GM12891 (cell line): ENCODE measurements at regions not wholly inside any gene's neighbourhood (a gene's known extent, or its start where the extent isn't known, plus 50 kb on each side); places are given as distances from the start of the nearest gene placed in this dataset.

Experiments used
- POLR2A ChIP-seq: IDR thresholded peaks from 2 replicates; pipeline ENCODE4 v1.6.1; 2011; ENCODE audit warnings: low read depth, low read length, control low read depth
- POLR2AphosphoS5 ChIP-seq: IDR thresholded peaks from 2 replicates; pipeline ENCODE4 v1.6.1; 2011; ENCODE audit warnings: low read depth, low read length, control low read depth
- POU2F2 ChIP-seq: IDR thresholded peaks from 2 replicates; pipeline ENCODE4 v1.6.1; 2011; ENCODE audit warnings: low read depth, mild to moderate bottlenecking, control low read depth, low read length, moderate library complexity
- SPI1 ChIP-seq: IDR thresholded peaks from 2 replicates; pipeline ENCODE4 v1.6.1; 2011; ENCODE audit warnings: low read depth, low read length, control low read depth
- TAF1 ChIP-seq: IDR thresholded peaks from 2 replicates; pipeline ENCODE4 v1.6.1; 2011; ENCODE audit warnings: low read depth, low read length, control low read depth

- TF ChIP-seq POLR2A (no peak), POLR2AphosphoS5 (no peak), TAF1 (no peak), POU2F2 (no peak), SPI1 (no peak)
These were observed 71.9 kb downstream of the KLHDC7A start for GRCh38 chr1:18552631-18553030.
